Pancreas (tissue), 10 donors: ENCODE measurements at regions not wholly inside any gene's neighbourhood (a gene's known extent, or its start where the extent isn't known, plus 50 kb on each side); places are given as distances from the start of the nearest gene placed in this dataset.
A peak's percentile ranks its signal among the peaks of the same experiment; 100 is the strongest.

Source experiments
- ATAC-seq, 4 donors: fragments of 200-7000 bp; cut with Tn5 transposase; one replicate each; pipeline versions ENCODE4 v1.8.0 to v1.9.1; 2020; ENCODE audit warnings: mild to moderate bottlenecking in 4 of 4, moderate library complexity in 4 of 4
- DNase-seq, 6 donors: peaks; one replicate each; pipeline ENCODE4 v3.0.0-alpha.2; 2020
- FAIRE-seq: peaks from 2 replicates; lab custom pipeline; 2012; peaks lifted over from hg19 to GRCh38; lab: Jason Lieb, UNC
- H3K27ac ChIP-seq, 4 donors: fragments of 200-600 bp; sonication (generic); 1 replicate in 3 of 4; 2 replicates in 1 of 4; pipeline versions ENCODE4 v1.5.0 to v1.8.0; 2020
- H3K27me3 ChIP-seq, 4 donors: fragments of 200-600 bp; one replicate each; pipeline ENCODE4 v1.8.0; 2021
- H3K36me3 ChIP-seq, 3 donors: fragments of 200-600 bp; sonication (generic) in 1 of 3; one replicate each; pipeline versions ENCODE4 v1.5.0 to v1.8.0; 2020 to 2021
- H3K4me1 ChIP-seq, 3 donors: fragments of 200-600 bp; one replicate each; pipeline ENCODE4 v1.8.0; 2021
- H3K4me3 ChIP-seq, 4 donors: fragments of 200-600 bp; sonication (generic) in 2 of 4; one replicate each; pipeline versions ENCODE4 v1.5.0 to v1.8.0; 2020 to 2021
- H3K9me3 ChIP-seq, 4 donors: fragments of 200-600 bp; one replicate each; pipeline ENCODE4 v1.8.0; 2021
- CTCF ChIP-seq, 4 donors: fragments of 200-600 bp; sonication (generic) in 3 of 4; IDR thresholded peaks; one replicate each; pipeline versions ENCODE4 v1.5.0 to v1.8.0; 2021; ENCODE audit warnings: antibody characterized with exemption in 4 of 4
- WGBS, 2 donors: extraction: QIAGEN DNeasy Blood & Tissue Kit; methylation state at CpG; one replicate each; pipeline ENCODE4 v1.1.7; 2013; 5-methylcytosine and 5-hydroxymethylcytosine counted together
- intact Hi-C, 3 donors: fragments of 100-400 bp; cut with DNase I; formaldehyde crosslinking; loops; one replicate each; pipeline versions ENCODE4 v1.11.1 to v1.14.2; 2022
- donor health status: healthy with polysubstance abuse.
- donor health status: DM: no; HTN: no; CAD: no; lungs with moderate emphysema.
- donor health status: DM: no; HTN: no; CAD: no.
- donor health status: control.
- donor health status: control.
- donor health status: Bipolar disorder and iron deficiency.
- donor health status: DM: yes; HTN: yes; CAD: no.
- donor health status: DM: no; HTN: no; CAD: no.
- donor health status: DM: no; HTN: no; CAD: no.
- donor health status: DM: yes; HTN: yes; CAD: no.

- no peak for FAIRE-seq
- Histone ChIP-seq H3K4me1 (no peaks in the 10 kb centered on the region), H3K27me3 (no peaks in the 10 kb centered on the region), H3K4me3 (no peak overlapping the region), H3K36me3 (no peaks in the 10 kb centered on the region), H3K27ac (no peak overlapping the region), H3K9me3 (no peaks in the 10 kb centered on the region)
- ATAC-seq, result peak; percentile 24 to 86 (median 82)
- TF ChIP-seq CTCF (IDR thresholded peaks at IDR 0.05), result peak; percentile 14 to 48 (median 43)
- intact Hi-C loops, result no loop called here
- peak; percentile 26 to 90 (median 62) for DNase-seq
- 8 to 9% methylated on average over 29 to 30 of the region's 30 CpGs for WGBS, 2 donors
Observed at GRCh38 chr12:125683748-125684381, 618.6 kb downstream of the AACS start.

GRCh38 chr12:125684968-125685790 lies 619.9 kb downstream of the AACS start:
- H3K4me3 ChIP-seq, result no peak overlapping the region
- no peak for DNase-seq
- intact Hi-C loops, result no loop called here
- no peaks in the 10 kb centered on the region for H3K27me3 ChIP-seq
- WGBS, 2 donors, result 56 to 76% methylated on average over 17 of the region's 17 CpGs
- no peak for ATAC-seq
- no peak overlapping the region for H3K27ac ChIP-seq
- H3K9me3 ChIP-seq, result no peaks in the 10 kb centered on the region
- no peaks in the 10 kb centered on the region for H3K4me1 ChIP-seq
- FAIRE-seq, result no peak
- no peaks in the 10 kb centered on the region for H3K36me3 ChIP-seq
- no peak for TF ChIP-seq CTCF (IDR thresholded peaks at IDR 0.05)

- no peak for FAIRE-seq
- Histone ChIP-seq H3K27ac (no peak overlapping the region), H3K27me3 (no peaks in the 10 kb centered on the region), H3K4me1 (no peaks in the 10 kb centered on the region), H3K9me3 (no peaks in the 10 kb centered on the region), H3K36me3 (no peaks in the 10 kb centered on the region), H3K4me3 (no peak overlapping the region)
- WGBS, 2 donors, result 39 to 42% methylated on average over 3 of the region's 3 CpGs
- no peak for TF ChIP-seq CTCF (IDR thresholded peaks at IDR 0.05)
- no peak for ATAC-seq
- DNase-seq, result no peak
- intact Hi-C loops, result no loop called here
Observed at GRCh38 chr12:125685915-125686314, 620.7 kb downstream of the AACS start.

GRCh38 chr12:125687403-125687802 lies 622.2 kb downstream of the AACS start:
- no peak for FAIRE-seq
- TF ChIP-seq CTCF (IDR thresholded peaks at IDR 0.05), result no peak
- Histone ChIP-seq H3K36me3 (no peaks in the 10 kb centered on the region), H3K9me3 (no peaks in the 10 kb centered on the region), H3K4me3 (no peak overlapping the region), H3K27ac (no peak overlapping the region), H3K4me1 (no peaks in the 10 kb centered on the region), H3K27me3 (no peaks in the 10 kb centered on the region)
- no peak for ATAC-seq
- WGBS, 2 donors, result 39 to 44% methylated on average over 3 of the region's 3 CpGs
- DNase-seq, result no peak
- intact Hi-C loops, result no loop called here

GRCh38 chr12:125687820-125688219 lies 622.6 kb downstream of the AACS start:
- ATAC-seq, result no peak
- H3K4me1 ChIP-seq, result no peaks in the 10 kb centered on the region
- WGBS, 2 donors, result 49 to 62% methylated on average over 6 to 7 of the region's 7 CpGs
- no peak for DNase-seq
- no peak overlapping the region for H3K4me3 ChIP-seq
- no peak overlapping the region for H3K27ac ChIP-seq
- H3K36me3 ChIP-seq, result no peaks in the 10 kb centered on the region
- FAIRE-seq, result no peak
- intact Hi-C loops, result no loop called here
- no peaks in the 10 kb centered on the region for H3K9me3 ChIP-seq
- no peaks in the 10 kb centered on the region for H3K27me3 ChIP-seq
- no peak for TF ChIP-seq CTCF (IDR thresholded peaks at IDR 0.05)
